H1 (cell line): ENCODE measurements at regions not wholly inside any gene's neighbourhood (a gene's known extent, or its start where the extent isn't known, plus 50 kb on each side); places are given as distances from the start of the nearest gene placed in this dataset.

ENCODE experiments used
- GTF2F1 ChIP-seq: IDR thresholded peaks from 2 replicates; pipeline ENCODE4 v1.6.1; 2012; ENCODE audit warnings: low read depth, low read length, improper control_type of control experiment, borderline replicate concordance
- JUN ChIP-seq: IDR thresholded peaks from 2 replicates; pipeline ENCODE4 v1.6.1; 2011; ENCODE audit warnings: low read depth, mild to moderate bottlenecking, improper control_type of control experiment, low read length
- SIN3A ChIP-seq, 2 experiments: IDR thresholded peaks in 1 of 2; conservative IDR thresholded peaks in 1 of 2; 2 replicates each; pipeline ENCODE4 v1.6.1; 2011 to 2012; ENCODE audit warnings: low read length in 2 of 2, improper control_type of control experiment in 1 of 2, low read depth in 1 of 2, mild to moderate bottlenecking in 1 of 2
- USF2 ChIP-seq: IDR thresholded peaks from 2 replicates; pipeline ENCODE4 v1.6.1; 2011; ENCODE audit warnings: low read length, improper control_type of control experiment

GRCh38 chr5:145110834-145111233 is 724.3 kb downstream of the PRELID2 start (continued):
- TF ChIP-seq JUN (no peak), SIN3A (conservative IDR thresholded peaks at IDR 0.05 in 1 of 2, IDR thresholded peaks at IDR 0.05 in 1 of 2; ENCODE audit: low read depth in 1 of 2, low read length in 2 of 2) (no peak), GTF2F1 (no peak), USF2 (no peak)
